Keratinocyte (primary cell): ENCODE measurements at regions not wholly inside any gene's neighbourhood (a gene's known extent, or its start where the extent isn't known, plus 50 kb on each side); places are given as distances from the start of the nearest gene placed in this dataset.

Experiments used
- DNase-seq: peaks from one replicate; pipeline ENCODE4 v3.0.0-alpha.2; 2011; ENCODE audit warnings: low read depth, missing footprints, low spot score
- FAIRE-seq: peaks from 2 replicates; lab custom pipeline; 2011; peaks lifted over from hg19 to GRCh38; lab: Jason Lieb, UNC
- H2AFZ ChIP-seq: 2 replicates; pipeline ENCODE4 v1.6.0; 2012; ENCODE audit warnings: low read length, control low read depth, inconsistent platforms; ENCODE audit not compliant: control insufficient read depth
- H3K27ac ChIP-seq: 2 replicates; pipeline ENCODE4 v1.5.1; 2011; ENCODE audit warnings: low read length; ENCODE audit not compliant: control insufficient read depth, insufficient read depth
- H3K27me3 ChIP-seq: 3 replicates; pipeline ENCODE4 v1.6.0; 2011; ENCODE audit warnings: low read length; ENCODE audit not compliant: control insufficient read depth, insufficient read depth; ENCODE audit errors: extremely low read depth
- H3K36me3 ChIP-seq, 2 experiments: 2 replicates in 1 of 2; 3 replicates in 1 of 2; pipeline ENCODE4 v1.5.1; 2011; ENCODE audit warnings: low read length in 2 of 2, mild to moderate bottlenecking in 1 of 2; ENCODE audit not compliant: control insufficient read depth in 2 of 2, insufficient read depth in 2 of 2; ENCODE audit errors: extremely low read depth in 1 of 2
- H3K4me1 ChIP-seq: 3 replicates; pipeline ENCODE4 v1.5.1; 2011; ENCODE audit warnings: low read length; ENCODE audit not compliant: control insufficient read depth, insufficient read depth; ENCODE audit errors: extremely low read depth
- H3K4me2 ChIP-seq: 3 replicates; pipeline ENCODE4 v1.6.0; 2011; ENCODE audit warnings: low read depth, low read length; ENCODE audit not compliant: control insufficient read depth, insufficient read depth; ENCODE audit errors: extremely low read depth
- H3K4me3 ChIP-seq, 3 experiments: fragments of 200-600 bp in 1 of 3; sonication (generic) in 1 of 3; 2 replicates in 2 of 3; 3 replicates in 1 of 3; pipeline ENCODE4 v1.5.1; 2011 to 2016; ENCODE audit warnings: low read length in 3 of 3, mild to moderate bottlenecking in 3 of 3, control low read depth in 2 of 3, inconsistent platforms in 1 of 3, low read depth in 1 of 3, mixed read lengths in 1 of 3, mixed run types in 1 of 3, moderate library complexity in 1 of 3; ENCODE audit not compliant: control insufficient read depth in 2 of 3, insufficient read depth in 2 of 3; ENCODE audit errors: extremely low read depth in 1 of 3
- H3K79me2 ChIP-seq: 2 replicates; pipeline ENCODE4 v1.6.0; 2012; ENCODE audit warnings: low read length; ENCODE audit not compliant: control insufficient read depth, insufficient read depth
- H3K9ac ChIP-seq: 3 replicates; pipeline ENCODE4 v1.6.0; 2011; ENCODE audit warnings: low read length; ENCODE audit not compliant: control insufficient read depth, insufficient read depth; ENCODE audit errors: extremely low read depth
- H3K9me1 ChIP-seq: 3 replicates; pipeline ENCODE4 v1.6.0; 2011; ENCODE audit warnings: low read length; ENCODE audit not compliant: control insufficient read depth, insufficient read depth; ENCODE audit errors: extremely low read depth
- H3K9me3 ChIP-seq: 2 replicates; pipeline ENCODE4 v1.5.1; 2012; ENCODE audit warnings: low read depth, low read length; ENCODE audit not compliant: control insufficient read depth
- H4K20me1 ChIP-seq: 3 replicates; pipeline ENCODE4 v1.6.0; 2011; ENCODE audit warnings: low read length; ENCODE audit not compliant: control insufficient read depth, insufficient read depth; ENCODE audit errors: extremely low read depth
- EZH2 ChIP-seq: IDR thresholded peaks from one replicate; pipeline ENCODE4 v1.6.1; 2012; ENCODE audit warnings: inconsistent platforms, mild to moderate bottlenecking, low read length, moderate library complexity
- dilution Hi-C: fragments of 300-500 bp; cut with MboI; formaldehyde crosslinking; loops from one replicate; pipeline ENCODE4 v1.7.0; 2020; ENCODE audit warnings: low sequenced_read_pairs; ENCODE audit not compliant: extremely low pct_ligation_motif_present
- TF ChIP-seq, protein P1 (sequence below), 3 experiments: IDR thresholded peaks in 1 of 3; conservative IDR thresholded peaks in 1 of 3; optimal IDR thresholded peaks in 1 of 3; 2 replicates in 2 of 3; 3 replicates in 1 of 3; pipeline versions ENCODE3 to v1.5.1; 2011; ENCODE audit warnings: low read length in 3 of 3, mild to moderate bottlenecking in 3 of 3, moderate library complexity in 2 of 3, control low read depth in 1 of 3, inconsistent platforms in 1 of 3; ENCODE audit not compliant: insufficient read depth in 2 of 3; ENCODE audit errors: extremely low read depth in 1 of 3

DNA sequence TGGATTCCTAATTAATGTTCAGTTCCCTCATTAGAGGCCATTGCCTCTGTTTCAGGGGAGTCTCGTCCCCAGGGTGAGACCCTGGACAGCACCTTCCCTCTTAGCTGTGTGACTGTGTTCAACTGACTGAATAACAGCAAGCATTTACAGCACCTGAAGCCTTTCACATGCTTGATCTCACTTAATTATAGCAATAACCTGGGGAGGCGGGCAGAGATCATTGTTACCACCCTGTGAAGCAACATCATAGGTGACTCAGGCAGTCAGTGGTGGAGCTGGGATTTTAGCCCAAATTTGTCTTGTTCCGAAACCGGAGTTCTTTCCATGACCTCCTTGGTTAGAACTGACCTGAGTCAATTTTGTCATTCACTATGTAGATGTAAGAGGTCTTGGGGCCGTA lies 105.2 kb upstream of the RAD23B start:
- DNase-seq (no peak), FAIRE-seq (no peak)
- H3K4me2 ChIP-seq = no peak overlapping the region
- no peaks in the 10 kb centered on the region for H3K79me2 ChIP-seq
- no peaks in the 10 kb centered on the region for H3K9me1 ChIP-seq
- H3K4me3 ChIP-seq = no peak overlapping the region
- no peaks in the 10 kb centered on the region for H3K4me1 ChIP-seq
- no peaks in the 10 kb centered on the region for H3K36me3 ChIP-seq
- no peaks in the 10 kb centered on the region for H3K27me3 ChIP-seq
- dilution Hi-C loops = no loop called here
- H2AFZ ChIP-seq = no peak overlapping the region
- TF ChIP-seq, protein P1, sequence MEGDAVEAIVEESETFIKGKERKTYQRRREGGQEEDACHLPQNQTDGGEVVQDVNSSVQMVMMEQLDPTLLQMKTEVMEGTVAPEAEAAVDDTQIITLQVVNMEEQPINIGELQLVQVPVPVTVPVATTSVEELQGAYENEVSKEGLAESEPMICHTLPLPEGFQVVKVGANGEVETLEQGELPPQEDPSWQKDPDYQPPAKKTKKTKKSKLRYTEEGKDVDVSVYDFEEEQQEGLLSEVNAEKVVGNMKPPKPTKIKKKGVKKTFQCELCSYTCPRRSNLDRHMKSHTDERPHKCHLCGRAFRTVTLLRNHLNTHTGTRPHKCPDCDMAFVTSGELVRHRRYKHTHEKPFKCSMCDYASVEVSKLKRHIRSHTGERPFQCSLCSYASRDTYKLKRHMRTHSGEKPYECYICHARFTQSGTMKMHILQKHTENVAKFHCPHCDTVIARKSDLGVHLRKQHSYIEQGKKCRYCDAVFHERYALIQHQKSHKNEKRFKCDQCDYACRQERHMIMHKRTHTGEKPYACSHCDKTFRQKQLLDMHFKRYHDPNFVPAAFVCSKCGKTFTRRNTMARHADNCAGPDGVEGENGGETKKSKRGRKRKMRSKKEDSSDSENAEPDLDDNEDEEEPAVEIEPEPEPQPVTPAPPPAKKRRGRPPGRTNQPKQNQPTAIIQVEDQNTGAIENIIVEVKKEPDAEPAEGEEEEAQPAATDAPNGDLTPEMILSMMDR (optimal IDR thresholded peaks at IDR 0.05 in 1 of 3, IDR thresholded peaks at IDR 0.05 in 1 of 3, conservative IDR thresholded peaks at IDR 0.05 in 1 of 3; ENCODE audit: extremely low read depth in 1 of 3, insufficient read depth in 2 of 3, low read length in 3 of 3) = no peak
- no peak for TF ChIP-seq EZH2
- H3K9ac ChIP-seq = no peak overlapping the region
- no peaks in the 10 kb centered on the region for H4K20me1 ChIP-seq
- H3K9me3 ChIP-seq = no peaks in the 10 kb centered on the region
- H3K27ac ChIP-seq = no peak overlapping the region

DNA sequence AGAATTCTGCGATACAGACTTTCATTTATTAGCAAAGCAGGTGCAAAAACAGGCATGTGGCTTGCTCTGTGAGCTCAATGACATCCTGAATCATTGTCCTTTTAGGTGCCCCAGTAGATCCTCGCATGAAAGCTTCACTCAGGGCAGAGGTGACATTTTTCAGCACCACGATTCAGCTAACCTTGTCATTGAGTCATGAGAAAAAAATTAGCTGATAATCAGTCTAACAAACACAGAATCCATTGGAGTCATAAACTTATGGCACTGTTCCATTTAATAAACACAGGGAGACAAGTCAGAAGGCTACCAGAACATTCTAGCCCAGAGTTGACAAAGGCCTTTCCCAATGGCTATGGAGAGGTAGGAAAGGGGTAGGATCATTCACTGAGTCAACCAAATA lies 104.8 kb upstream of the RAD23B start:
- Histone ChIP-seq H3K4me1 (no peaks in the 10 kb centered on the region), H3K9ac (no peak overlapping the region), H3K4me2 (no peak overlapping the region), H2AFZ (no peak overlapping the region), H3K4me3 (no peak overlapping the region), H3K79me2 (no peaks in the 10 kb centered on the region), H3K36me3 (no peaks in the 10 kb centered on the region), H3K9me1 (no peaks in the 10 kb centered on the region), H4K20me1 (no peaks in the 10 kb centered on the region), H3K9me3 (no peaks in the 10 kb centered on the region), H3K27me3 (no peaks in the 10 kb centered on the region), H3K27ac (no peak overlapping the region)
- no peak for DNase-seq
- FAIRE-seq = no peak
- TF ChIP-seq, protein P1 (optimal IDR thresholded peaks at IDR 0.05 in 1 of 3, IDR thresholded peaks at IDR 0.05 in 1 of 3, conservative IDR thresholded peaks at IDR 0.05 in 1 of 3; ENCODE audit: extremely low read depth in 1 of 3, insufficient read depth in 2 of 3, low read length in 3 of 3) = no peak
- TF ChIP-seq EZH2 = no peak
- dilution Hi-C loops = no loop called here
